Mucosa of gallbladder (tissue), 1 donor: ENCODE measurements at regions not wholly inside any gene's neighbourhood (a gene's known extent, or its start where the extent isn't known, plus 50 kb on each side); places are given as distances from the start of the nearest gene placed in this dataset.
"Not testable (repeated sequence)": the region's sequence is repeated elsewhere in the genome, so short reads cannot be mapped to it uniquely, and the experiment has no call there.

Source experiments
- DNase-seq: peaks from one replicate; pipeline ENCODE4 v3.0.0-alpha.2; 2020; ENCODE audit warnings: low spot score
- donor health status: DM: no; HTN: no; CAD: no.

GRCh38 chr3:88677298-88677697, 430.1 kb upstream of the EPHA3 start:
- DNase-seq: no peak

DNA sequence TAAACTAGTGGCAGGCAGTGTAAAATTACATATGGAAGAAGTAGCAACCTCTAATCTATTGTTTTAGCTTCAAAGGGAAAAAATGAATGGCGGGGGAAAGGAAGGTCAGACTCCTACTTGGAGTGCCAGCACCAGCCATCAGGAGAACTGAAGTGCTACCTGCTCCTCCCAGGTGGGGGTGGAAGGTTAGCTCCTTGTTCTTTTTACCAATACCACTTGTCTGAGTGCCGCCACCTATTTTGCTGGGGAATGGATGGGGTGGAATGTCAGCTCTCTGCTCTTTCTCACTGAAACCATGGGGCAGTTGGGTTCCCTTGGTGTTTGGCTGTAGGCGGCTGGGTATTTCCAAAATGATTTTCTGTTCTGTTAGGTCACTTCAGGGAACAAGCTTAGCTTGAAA, 428.7 kb upstream of the EPHA3 start:
- DNase-seq: no peak

- DNase-seq: no peak
Observed at GRCh38 chr3:88690287-88690686, 417.1 kb upstream of the EPHA3 start.

GRCh38 chr3:88691081-88691480, 416.3 kb upstream of the EPHA3 start:
- no peak for DNase-seq

DNA sequence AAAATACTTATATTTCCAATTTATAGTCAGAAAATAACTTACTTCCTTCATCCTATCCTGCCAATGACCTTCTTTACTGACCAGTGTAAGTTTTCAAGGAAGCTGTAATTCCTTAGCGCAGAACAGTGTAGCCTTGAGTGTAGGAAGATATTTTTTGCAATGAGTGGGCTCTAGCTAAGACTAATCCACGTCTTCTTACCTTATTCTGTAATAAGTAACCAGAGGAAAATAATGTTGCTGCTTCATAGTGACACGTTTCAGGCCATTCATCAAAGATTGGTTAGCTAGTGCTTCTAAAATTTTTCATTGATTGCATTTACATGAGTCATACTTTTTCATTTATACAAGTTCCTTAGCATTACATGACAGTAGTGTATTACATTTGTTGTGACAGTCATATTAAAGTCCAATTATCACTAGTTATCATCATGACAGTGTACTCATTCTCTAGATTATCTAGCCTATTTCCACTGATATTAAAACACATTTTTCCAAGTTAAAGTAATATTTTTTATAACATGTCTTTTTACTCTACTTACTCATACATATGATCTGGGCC, 403.8 kb upstream of the EPHA3 start:
- DNase-seq: no peak

DNA sequence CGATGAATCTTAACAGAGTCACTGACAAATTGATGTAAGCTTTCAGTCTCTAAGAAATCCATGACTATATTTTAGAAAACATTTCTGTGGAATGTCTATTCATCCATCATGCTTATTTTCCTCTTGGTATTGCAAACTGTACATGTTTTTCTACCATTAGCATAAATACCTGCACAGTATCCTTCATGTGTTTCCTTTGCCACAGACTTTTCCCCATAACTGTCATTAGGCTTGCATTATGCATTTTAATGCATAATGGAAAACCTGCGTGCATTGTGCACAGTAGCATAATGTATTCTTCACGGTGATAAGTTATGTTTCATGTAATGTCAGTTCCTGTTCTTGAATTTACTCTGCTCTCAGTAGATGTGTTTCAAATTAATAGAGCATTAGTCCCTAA, 403.1 kb upstream of the EPHA3 start:
- no peak for DNase-seq

- DNase-seq: no peak
Observed at GRCh38 chr3:88707837-88708236, 399.6 kb upstream of the EPHA3 start.

DNA sequence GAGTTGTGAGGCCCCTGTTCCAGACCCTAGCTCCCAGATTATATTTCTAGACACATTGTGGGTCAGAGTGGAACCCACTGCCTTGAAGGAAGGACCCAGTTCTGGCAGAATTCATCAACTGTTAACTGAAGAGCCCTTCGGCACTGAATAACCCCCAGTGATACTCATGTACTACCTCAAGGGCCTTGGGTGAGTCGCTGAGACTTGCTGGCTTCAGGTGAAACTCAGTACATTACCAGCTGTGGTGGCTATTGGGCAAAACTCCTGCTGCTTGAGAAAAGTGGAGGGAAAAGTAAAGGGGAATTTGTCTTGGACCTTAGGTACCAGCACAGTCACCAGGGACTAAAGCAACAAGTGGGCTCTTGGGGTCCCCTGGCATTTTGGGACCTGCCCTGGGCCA, 394.9 kb upstream of the EPHA3 start:
- no peak for DNase-seq

- no peak for DNase-seq
Observed at GRCh38 chr3:88713233-88713691, 394.2 kb upstream of the EPHA3 start.

DNA sequence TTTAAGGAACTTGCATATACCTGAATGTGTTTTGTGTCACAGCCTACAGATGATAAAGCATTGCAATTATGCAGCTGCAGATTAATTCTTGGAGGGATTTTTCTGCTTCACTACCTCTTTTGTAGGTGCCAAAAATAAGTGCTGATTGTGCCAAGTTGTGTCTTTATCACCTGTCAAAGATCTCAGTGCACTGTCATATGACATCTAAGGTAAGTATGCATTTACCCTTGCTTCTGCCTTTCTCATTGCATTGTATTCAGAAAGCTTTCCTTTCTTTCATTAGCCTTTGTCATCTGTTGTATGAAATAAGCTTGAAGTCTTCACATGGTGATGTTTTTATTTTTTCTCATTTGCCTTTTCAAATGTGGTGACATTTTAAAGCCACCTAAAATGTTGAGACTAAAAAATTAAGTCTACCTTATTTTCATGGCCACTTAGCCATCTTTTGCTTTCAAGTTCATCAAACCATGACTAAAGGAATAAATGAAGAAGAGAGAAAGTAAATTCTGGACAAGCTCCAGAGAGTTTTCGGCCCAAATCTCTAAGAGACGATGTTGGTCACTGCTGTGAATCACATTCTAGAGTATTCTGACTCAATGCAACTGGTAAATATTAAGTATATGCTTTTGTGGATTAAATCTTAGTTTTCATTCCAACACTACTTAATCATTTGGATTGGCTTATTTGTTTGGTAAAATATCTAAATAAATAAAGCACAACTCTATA, 381.8 kb upstream of the EPHA3 start:
- no peak for DNase-seq

GRCh38 chr3:88732186-88732585, 375.2 kb upstream of the EPHA3 start:
- no peak for DNase-seq

GRCh38 chr3:88742106-88742505, 365.3 kb upstream of the EPHA3 start:
- no peak for DNase-seq

- DNase-seq: no peak
Observed at GRCh38 chr3:88742674-88743507, 364.5 kb upstream of the EPHA3 start.

GRCh38 chr3:88744896-88745295, 362.5 kb upstream of the EPHA3 start:
- no peak for DNase-seq

- not testable (repeated sequence) for DNase-seq
Observed at GRCh38 chr3:88747145-88747544, 360.3 kb upstream of the EPHA3 start.

DNA sequence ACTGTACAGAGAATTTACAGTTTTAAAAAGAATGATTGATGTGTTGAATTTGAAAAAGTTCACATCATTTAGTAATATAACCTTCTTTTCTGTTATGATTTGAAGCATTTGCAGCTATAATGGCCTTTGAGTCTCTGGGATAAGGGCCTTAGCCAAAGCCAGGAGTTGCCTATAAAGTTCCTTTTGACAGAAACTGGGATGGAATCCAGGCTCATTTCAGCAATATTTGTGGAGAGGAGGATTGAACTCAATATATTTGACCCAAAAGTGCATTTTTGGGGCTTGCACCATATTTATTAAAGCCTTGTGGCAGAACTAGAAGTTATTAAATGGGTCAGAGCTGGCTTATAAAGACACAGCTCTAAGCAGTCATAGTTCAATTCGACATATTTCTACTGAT, 348.7 kb upstream of the EPHA3 start:
- no peak for DNase-seq

- DNase-seq: no peak
Observed at GRCh38 chr3:88767746-88768145, 339.7 kb upstream of the EPHA3 start.

GRCh38 chr3:88773766-88774165, 333.7 kb upstream of the EPHA3 start:
- no peak for DNase-seq

GRCh38 chr3:88775026-88775690, 332.3 kb upstream of the EPHA3 start:
- DNase-seq: no peak

DNA sequence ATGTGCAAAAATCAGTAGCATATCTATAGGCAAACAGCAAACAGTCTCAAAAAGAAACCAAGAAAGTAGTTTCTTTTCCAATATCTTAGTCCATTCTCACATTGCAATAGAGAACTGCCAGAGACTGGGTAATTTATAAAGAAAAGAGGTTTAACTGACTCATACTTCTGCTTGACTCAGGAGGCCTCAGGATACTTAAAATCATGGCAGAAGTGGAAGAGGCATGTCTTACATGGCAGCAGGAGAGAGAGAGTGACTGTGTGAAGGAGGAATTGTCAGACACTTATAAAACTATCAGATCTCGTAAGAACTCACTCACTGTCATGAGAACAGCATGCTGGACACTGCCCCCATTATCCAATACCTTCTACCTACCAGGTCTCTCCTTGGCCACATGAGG, 327.9 kb upstream of the EPHA3 start:
- DNase-seq: no peak

- no peak for DNase-seq
Observed at GRCh38 chr3:88784925-88785324, 322.5 kb upstream of the EPHA3 start.

- DNase-seq: no peak
Observed at GRCh38 chr3:88785841-88786240, 321.6 kb upstream of the EPHA3 start.
